ENCODE measurements at regions not wholly inside any gene's neighbourhood (a gene's known extent, or its start where the extent isn't known, plus 50 kb on each side); places are given as distances from the start of the nearest gene placed in this dataset.

- no peaks in the 10 kb centered on the region for H3K9me3 Mint-ChIP-seq
- no peak overlapping the region for H2AFZ ChIP-seq (replicated peaks)
- no peak overlapping the region for H3K27ac Mint-ChIP-seq
- no peaks in the 10 kb centered on the region for H3K27me3 Mint-ChIP-seq (ENCODE audit: insufficient read depth, low read depth)
- no peaks in the 10 kb centered on the region for H3K9me3 ChIP-seq (ENCODE audit: low read depth)
- H3K4me1 ChIP-seq = peaks cover 6% of the 10 kb centered on the region
- H3K4me3 ChIP-seq = no peak overlapping the region
- no peak overlapping the region for H3K27ac ChIP-seq
- H3K4me2 ChIP-seq = no peak overlapping the region
- H3K27me3 ChIP-seq = no peaks in the 10 kb centered on the region
- no peaks in the 10 kb centered on the region for H4K20me1 ChIP-seq (ENCODE audit: low read depth)
- no peaks in the 10 kb centered on the region for H3K79me2 ChIP-seq (ENCODE audit: low read depth)
- no peak overlapping the region for H3K9ac ChIP-seq
- H3K4me3 Mint-ChIP-seq = no peak overlapping the region
- H3K36me3 Mint-ChIP-seq = no peaks in the 10 kb centered on the region
- no peaks in the 10 kb centered on the region for H3F3A ChIP-seq (ENCODE audit: low read depth)
- H3K4me1 Mint-ChIP-seq = peaks cover 12% of the 10 kb centered on the region
- no peak for DNase-seq (ENCODE audit: low spot score)
- TF ChIP-seq EZH2 (IDR thresholded peaks at IDR 0.05) (no peak), EZH2phosphoT487 (IDR thresholded peaks at IDR 0.05) (no peak), CTCF (IDR thresholded peaks at IDR 0.05) (no peak)
- no peaks in the 10 kb centered on the region for H3K36me3 ChIP-seq
These were observed 329.5 kb upstream of the AZI2 start for GRCh38 chr3:28678086-28678485.

GRCh38 chr3:28680050-28680449 is 331.4 kb upstream of the AZI2 start:
- H3K27ac ChIP-seq = no peak overlapping the region
- TF ChIP-seq CTCF (IDR thresholded peaks at IDR 0.05) (no peak), EZH2 (IDR thresholded peaks at IDR 0.05) (no peak), EZH2phosphoT487 (IDR thresholded peaks at IDR 0.05) (no peak)
- Mint-ChIP-seq H3K4me1 (no peaks in the 10 kb centered on the region), H3K4me3 (no peak overlapping the region), H3K36me3 (no peaks in the 10 kb centered on the region), H3K27ac (no peak overlapping the region), H3K27me3 (ENCODE audit: insufficient read depth, low read depth) (peaks cover 2% of the 10 kb centered on the region), H3K9me3 (no peaks in the 10 kb centered on the region)
- H3K9ac ChIP-seq = no peak overlapping the region
- H3K36me3 ChIP-seq = no peaks in the 10 kb centered on the region
- H3K79me2 ChIP-seq (ENCODE audit: low read depth) = no peaks in the 10 kb centered on the region
- H3K4me2 ChIP-seq = no peak overlapping the region
- no peaks in the 10 kb centered on the region for H4K20me1 ChIP-seq (ENCODE audit: low read depth)
- no peaks in the 10 kb centered on the region for H3K27me3 ChIP-seq
- no peaks in the 10 kb centered on the region for H3K9me3 ChIP-seq (ENCODE audit: low read depth)
- no peak overlapping the region for H2AFZ ChIP-seq (replicated peaks)
- H3K4me1 ChIP-seq = no peaks in the 10 kb centered on the region
- no peak overlapping the region for H3K4me3 ChIP-seq
- H3F3A ChIP-seq (ENCODE audit: low read depth) = no peaks in the 10 kb centered on the region
- DNase-seq (ENCODE audit: low spot score) = no peak

DNA sequence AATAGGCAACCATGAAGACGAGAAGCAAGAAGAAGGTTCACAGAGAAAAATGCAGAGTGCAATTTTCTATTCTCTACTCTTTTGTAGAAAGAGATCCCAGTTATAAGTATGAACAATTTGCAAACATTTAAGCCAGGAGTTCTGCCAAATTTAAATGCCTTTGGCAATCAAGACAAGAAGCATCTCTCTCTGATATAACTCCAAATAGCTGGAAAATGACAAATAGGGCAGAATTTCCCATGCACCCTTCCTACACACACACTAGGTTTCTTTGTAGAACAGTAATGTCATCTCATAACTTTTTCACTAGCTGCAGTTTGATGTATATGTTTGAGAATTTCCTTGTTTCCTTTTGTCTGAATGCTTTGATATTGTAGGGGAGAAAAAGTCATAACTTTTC is 333.5 kb upstream of the AZI2 start:
- H3K79me2 ChIP-seq (ENCODE audit: low read depth) = no peaks in the 10 kb centered on the region
- no peaks in the 10 kb centered on the region for H3K9me3 Mint-ChIP-seq
- H3K4me3 ChIP-seq = no peak overlapping the region
- no peak for DNase-seq (ENCODE audit: low spot score)
- H4K20me1 ChIP-seq (ENCODE audit: low read depth) = no peaks in the 10 kb centered on the region
- peaks cover 4% of the 10 kb centered on the region for H3K27me3 Mint-ChIP-seq (ENCODE audit: insufficient read depth, low read depth)
- no peaks in the 10 kb centered on the region for H3K9me3 ChIP-seq (ENCODE audit: low read depth)
- H3F3A ChIP-seq (ENCODE audit: low read depth) = no peaks in the 10 kb centered on the region
- no peaks in the 10 kb centered on the region for H3K36me3 ChIP-seq
- no peak for TF ChIP-seq EZH2phosphoT487 (IDR thresholded peaks at IDR 0.05)
- no peak for TF ChIP-seq CTCF (IDR thresholded peaks at IDR 0.05)
- H3K9ac ChIP-seq = no peak overlapping the region
- no peaks in the 10 kb centered on the region for H3K36me3 Mint-ChIP-seq
- no peak overlapping the region for H3K27ac ChIP-seq
- no peaks in the 10 kb centered on the region for H3K4me1 ChIP-seq
- no peak overlapping the region for H3K27ac Mint-ChIP-seq
- no peak overlapping the region for H3K4me3 Mint-ChIP-seq
- H3K27me3 ChIP-seq = no peaks in the 10 kb centered on the region
- no peak overlapping the region for H3K4me2 ChIP-seq
- no peak overlapping the region for H2AFZ ChIP-seq (replicated peaks)
- no peaks in the 10 kb centered on the region for H3K4me1 Mint-ChIP-seq

- Histone ChIP-seq H3K79me2 (ENCODE audit: low read depth) (no peaks in the 10 kb centered on the region), H2AFZ (replicated peaks) (no peak overlapping the region), H3K27me3 (no peaks in the 10 kb centered on the region), H3K27ac (no peak overlapping the region), H3K4me2 (no peak overlapping the region), H3K4me3 (no peak overlapping the region), H3K9ac (no peak overlapping the region), H4K20me1 (ENCODE audit: low read depth) (no peaks in the 10 kb centered on the region), H3K36me3 (no peaks in the 10 kb centered on the region), H3K9me3 (ENCODE audit: low read depth) (no peaks in the 10 kb centered on the region), H3K4me1 (no peaks in the 10 kb centered on the region), H3F3A (ENCODE audit: low read depth) (no peaks in the 10 kb centered on the region)
- H3K27me3 Mint-ChIP-seq (ENCODE audit: insufficient read depth, low read depth) = peaks cover under 1% of the 10 kb centered on the region
- no peak overlapping the region for H3K4me3 Mint-ChIP-seq
- H3K4me1 Mint-ChIP-seq = no peaks in the 10 kb centered on the region
- DNase-seq (ENCODE audit: low spot score) = no peak
- TF ChIP-seq EZH2phosphoT487 (IDR thresholded peaks at IDR 0.05) (no peak), EZH2 (IDR thresholded peaks at IDR 0.05) (no peak), CTCF (IDR thresholded peaks at IDR 0.05) (no peak)
- H3K9me3 Mint-ChIP-seq = no peaks in the 10 kb centered on the region
- no peaks in the 10 kb centered on the region for H3K36me3 Mint-ChIP-seq
- H3K27ac Mint-ChIP-seq = no peak overlapping the region
These were observed 341.6 kb upstream of the AZI2 start for GRCh38 chr3:28690176-28690575.
